Right cardiac atrium (tissue), 5 donors: ENCODE measurements at regions not wholly inside any gene's neighbourhood (a gene's known extent, or its start where the extent isn't known, plus 50 kb on each side); places are given as distances from the start of the nearest gene placed in this dataset.

Source experiments
- ATAC-seq, 2 donors: fragments of 200-7000 bp; cut with Tn5 transposase; one replicate each; pipeline versions ENCODE4 v1.8.0 to v1.9.1; 2020; ENCODE audit warnings: moderate library complexity in 2 of 2, mild to moderate bottlenecking in 1 of 2
- DNase-seq, 3 donors: peaks; one replicate each; pipeline ENCODE4 v3.0.0-alpha.2; 2020
- H3K27ac ChIP-seq: one replicate; pipeline ENCODE4 v1.5.1; 2013; ENCODE audit warnings: mild to moderate bottlenecking, low read length, control low read depth, moderate library complexity
- H3K27me3 ChIP-seq: one replicate; pipeline ENCODE4 v1.6.1; 2013; ENCODE audit not compliant: control insufficient read depth, insufficient read depth
- H3K4me1 ChIP-seq: one replicate; pipeline ENCODE4 v1.6.1; 2013; ENCODE audit warnings: low read length; ENCODE audit not compliant: control insufficient read depth, insufficient read depth
- H3K4me3 ChIP-seq: one replicate; pipeline ENCODE4 v1.5.1; 2013; ENCODE audit warnings: low read length, control low read depth
- H3K9me3 ChIP-seq: one replicate; pipeline ENCODE4 v1.6.1; 2013; ENCODE audit warnings: low read length; ENCODE audit not compliant: control insufficient read depth
- WGBS: extraction: QIAGEN DNeasy Blood & Tissue Kit; methylation state at CpG from one replicate; pipeline ENCODE4 v1.1.7; 2013; 5-methylcytosine and 5-hydroxymethylcytosine counted together
- intact Hi-C, 4 donors: fragments of 100-400 bp; cut with DNase I; formaldehyde crosslinking; loops; one replicate each; pipeline versions ENCODE4 v1.11.0 to v1.14.0; 2022 to 2023
- donor health status: healthy with polysubstance abuse.
- donor health status: DM: no; HTN: yes; CAD: no.
- donor health status: DM: no; HTN: no; CAD: no.
- donor health status: DM: no; HTN: yes; CAD: no; lungs with severe emphysema.
- donor health status: DM: yes; HTN: yes; CAD: no.

DNA sequence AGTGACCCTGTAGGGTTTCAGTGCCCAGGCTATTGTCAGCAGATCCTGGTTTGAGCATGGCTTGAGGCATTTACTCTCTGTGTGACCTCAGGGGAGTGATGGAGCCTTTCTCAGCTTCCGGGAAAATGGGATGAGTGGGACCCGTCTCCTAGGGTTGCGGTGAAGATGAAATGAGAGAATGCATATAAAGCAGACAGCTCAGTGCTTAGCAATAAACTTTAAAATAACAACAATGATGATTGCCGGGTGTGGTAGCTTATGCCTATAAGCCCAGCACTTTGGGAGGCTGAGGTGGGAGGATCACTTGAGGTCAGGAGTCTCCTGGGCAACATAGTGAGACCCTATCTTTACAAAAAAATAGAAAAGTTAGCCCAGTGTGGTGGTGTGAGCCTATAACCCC is 106.0 kb upstream of the MTHFD1L start:
- DNase-seq (no peak), ATAC-seq (no peak)
- no peaks in the 10 kb centered on the region for H3K27me3 ChIP-seq
- H3K4me3 ChIP-seq = no peak overlapping the region
- H3K9me3 ChIP-seq = no peaks in the 10 kb centered on the region
- intact Hi-C loops = no loop called here
- H3K27ac ChIP-seq = no peak overlapping the region
- no peaks in the 10 kb centered on the region for H3K4me1 ChIP-seq
- WGBS = 88% methylated on average over 4 of the region's 4 CpGs

DNA sequence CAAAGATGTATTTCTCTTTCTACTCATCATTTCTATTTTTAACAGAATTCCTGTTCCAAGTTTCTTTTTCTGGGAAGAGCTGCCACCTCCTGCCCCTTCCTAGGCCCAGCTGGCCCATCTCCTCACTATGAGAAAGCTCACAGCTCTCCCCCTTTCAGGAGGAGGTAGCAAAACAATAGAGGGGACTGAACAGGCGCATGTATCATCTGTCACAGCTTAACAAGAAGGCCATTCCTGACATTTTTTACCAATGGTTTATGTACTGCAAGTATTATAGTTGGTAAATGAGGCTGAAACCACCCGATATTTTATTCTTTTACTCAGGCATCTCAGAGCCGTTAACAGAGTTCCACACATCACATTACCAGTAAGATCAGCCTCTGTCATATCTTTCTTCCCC is 103.7 kb upstream of the MTHFD1L start:
- 85% methylated on average over 3 of the region's 3 CpGs for WGBS
- ATAC-seq (no peak), DNase-seq (no peak)

DNA sequence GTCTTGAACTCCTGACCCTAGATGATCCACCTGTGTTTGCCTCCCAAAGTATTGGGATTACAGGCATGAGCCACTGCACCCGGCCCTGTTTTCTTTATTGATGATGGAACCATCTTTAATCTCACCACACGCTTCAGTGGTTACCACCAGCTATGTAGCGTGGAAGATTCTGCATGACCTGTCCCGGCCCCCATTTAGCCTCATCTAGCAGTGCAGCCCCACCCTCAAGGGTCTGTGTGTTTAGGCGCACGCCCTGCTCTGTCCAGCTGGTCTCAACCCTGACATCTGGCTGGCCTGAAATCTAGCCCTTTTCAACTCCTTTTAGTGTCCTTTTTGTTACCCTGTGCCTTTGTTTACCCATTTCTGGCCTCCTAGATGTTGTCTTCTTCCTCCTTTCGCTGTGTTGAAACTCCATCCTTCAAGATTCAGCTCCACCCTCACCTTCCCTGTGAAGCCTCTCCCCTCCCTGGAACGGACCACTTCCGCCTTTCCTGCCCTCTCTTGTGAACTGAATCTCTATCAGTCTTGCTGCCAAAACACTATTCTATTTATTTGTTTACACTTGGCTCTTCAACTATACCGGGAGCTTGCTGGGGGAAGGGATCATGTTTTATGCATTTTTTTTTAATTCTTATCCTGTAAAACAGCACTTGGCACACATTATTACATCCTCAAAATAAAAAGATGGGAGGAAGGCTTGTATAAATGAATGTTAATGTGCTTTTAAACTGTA is 101.0 kb upstream of the MTHFD1L start:
- Histone ChIP-seq H3K27me3 (no peaks in the 10 kb centered on the region), H3K4me3 (no peak overlapping the region), H3K4me1 (no peaks in the 10 kb centered on the region), H3K9me3 (no peaks in the 10 kb centered on the region), H3K27ac (no peak overlapping the region)
- ATAC-seq (no peak), DNase-seq (peak in 1 of 3 donors; percentile 7)
- intact Hi-C loops = no loop called here
- WGBS = 80% methylated on average over 10 of the region's 10 CpGs

More for the DNA sequence above, 103.7 kb upstream of the MTHFD1L start:
- Histone ChIP-seq H3K9me3 (no peaks in the 10 kb centered on the region), H3K27me3 (no peaks in the 10 kb centered on the region), H3K4me3 (no peak overlapping the region), H3K27ac (no peak overlapping the region), H3K4me1 (no peaks in the 10 kb centered on the region)
- intact Hi-C loops = no loop called here

DNA sequence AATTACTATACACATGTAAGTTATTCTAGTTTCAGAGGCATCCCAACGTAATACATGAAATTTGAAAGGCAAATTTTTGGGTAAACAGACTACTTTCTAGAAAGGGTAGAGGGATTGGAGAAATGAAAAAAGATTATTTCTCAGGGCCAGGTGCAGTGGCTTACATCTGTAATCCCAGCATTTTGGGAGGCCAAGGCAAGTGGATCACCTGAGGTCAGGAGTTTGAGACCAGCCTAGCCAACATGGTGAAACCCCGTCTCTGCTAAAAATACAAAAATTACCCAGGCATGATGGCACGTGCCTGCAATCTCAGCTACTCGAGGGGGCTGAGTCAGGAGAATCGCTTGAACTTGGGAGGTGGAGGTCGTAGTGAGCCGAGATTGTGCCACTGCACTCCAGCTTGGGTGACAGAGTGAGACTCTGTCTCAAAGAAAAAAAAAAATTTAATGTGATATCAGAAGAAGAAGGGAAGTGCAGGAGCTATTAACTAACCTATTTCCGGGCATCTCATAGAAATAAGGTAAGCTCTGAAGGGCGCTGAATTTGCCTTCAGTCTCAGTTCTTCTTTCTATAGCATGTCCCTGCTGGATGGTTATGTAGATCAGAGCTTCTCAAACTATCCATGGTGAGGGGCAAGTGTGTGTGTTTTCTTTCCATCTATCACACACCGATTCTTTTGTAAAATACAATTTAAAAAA is 100.3 kb upstream of the MTHFD1L start:
- Histone ChIP-seq H3K9me3 (no peaks in the 10 kb centered on the region), H3K4me1 (no peaks in the 10 kb centered on the region), H3K4me3 (no peak overlapping the region), H3K27me3 (no peaks in the 10 kb centered on the region), H3K27ac (no peak overlapping the region)
- intact Hi-C loops = no loop called here
- ATAC-seq (no peak), DNase-seq (no peak)
- WGBS = 54% methylated on average over 10 of the region's 10 CpGs

DNA sequence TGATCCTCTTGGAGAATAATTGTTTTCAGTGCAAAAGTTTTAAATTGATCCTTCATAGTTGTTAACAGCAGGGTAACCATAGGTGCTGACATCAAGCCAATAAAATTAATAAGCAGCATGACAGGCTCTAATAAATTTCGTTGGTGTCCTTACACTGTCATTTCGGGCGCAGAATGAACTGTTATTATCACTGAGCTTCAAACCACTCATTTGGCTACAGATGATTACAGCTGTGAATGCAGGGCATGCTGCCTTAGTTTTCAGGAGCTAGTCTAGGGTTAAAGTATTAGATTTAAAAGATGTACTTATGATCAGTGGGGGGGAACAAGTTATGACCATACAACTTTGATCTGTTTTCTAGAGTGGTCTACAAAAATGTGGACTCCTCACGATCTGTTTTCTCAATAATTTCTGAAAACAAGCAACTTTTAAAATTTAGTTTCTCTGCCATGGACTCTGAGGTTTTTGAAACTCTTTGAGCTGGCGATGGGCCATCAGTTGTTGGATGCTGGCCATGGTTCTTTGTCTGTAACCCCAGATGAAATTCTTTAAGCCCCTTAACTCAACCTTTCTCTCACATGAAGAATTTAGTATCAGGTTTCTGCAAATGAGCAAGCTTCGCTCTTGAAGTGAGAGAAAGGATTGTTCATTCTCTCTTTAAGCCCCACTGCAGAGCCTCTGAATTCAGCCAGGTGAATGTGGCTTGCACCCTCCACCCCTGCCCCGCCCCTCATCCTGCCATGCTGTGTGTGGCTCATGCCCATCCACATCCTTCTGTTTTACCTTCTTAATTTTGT is 99.1 kb upstream of the MTHFD1L start:
- intact Hi-C loops = no loop called here
- Histone ChIP-seq H3K4me3 (no peak overlapping the region), H3K27ac (no peak overlapping the region), H3K27me3 (no peaks in the 10 kb centered on the region), H3K4me1 (peaks cover 2% of the 10 kb centered on the region), H3K9me3 (no peaks in the 10 kb centered on the region)
- no peak for ATAC-seq
- DNase-seq = peak; percentile 22 to 81 (median 71)
- 48% methylated on average over 7 of the region's 7 CpGs for WGBS

DNA sequence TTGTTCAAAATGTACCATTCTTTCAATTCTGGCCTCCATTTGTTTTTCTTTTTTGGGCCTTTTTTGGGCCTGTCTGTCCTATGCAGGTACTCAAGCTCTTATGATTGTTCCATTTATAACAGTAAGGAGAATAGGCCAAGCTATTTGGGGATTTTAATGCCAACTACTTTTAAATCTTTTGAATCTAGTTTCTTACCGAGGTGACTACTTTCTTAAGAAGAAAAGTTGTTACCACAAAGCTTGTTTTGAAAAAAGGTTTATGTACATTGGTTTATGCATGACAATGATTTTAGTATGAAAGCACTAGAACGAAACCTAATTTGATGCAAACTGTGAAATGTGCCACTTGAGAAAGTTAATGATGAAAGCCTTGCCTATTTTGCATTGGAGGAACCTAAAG is 98.3 kb upstream of the MTHFD1L start:
- Histone ChIP-seq H3K9me3 (no peaks in the 10 kb centered on the region), H3K27ac (no peak overlapping the region), H3K27me3 (no peaks in the 10 kb centered on the region), H3K4me3 (no peak overlapping the region), H3K4me1 (peaks cover 2% of the 10 kb centered on the region)
- ATAC-seq (no peak), DNase-seq (no peak)
- intact Hi-C loops = no loop called here
- WGBS = 57% methylated on average over 2 of the region's 2 CpGs

DNA sequence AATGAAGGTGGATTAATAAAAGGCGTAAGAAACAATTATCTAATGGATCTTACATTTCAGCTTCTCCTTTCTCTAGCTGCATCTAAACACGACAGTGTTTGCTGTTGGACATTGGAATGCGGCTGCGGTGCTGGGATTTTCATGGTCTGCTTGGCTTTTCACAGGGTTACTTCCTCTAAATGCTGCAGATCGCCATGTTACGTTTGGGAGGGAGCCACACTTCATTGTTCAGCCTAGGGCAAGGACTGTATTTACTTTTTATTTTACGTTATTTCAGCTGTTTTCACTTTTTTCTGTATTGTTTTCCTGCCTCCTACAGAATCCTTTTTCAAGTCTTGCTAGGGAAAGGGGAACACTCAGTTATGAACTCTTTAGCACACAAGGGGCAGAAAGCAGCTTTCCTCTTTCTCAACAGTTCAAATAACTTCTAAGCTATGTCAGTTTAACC is 97.9 kb upstream of the MTHFD1L start:
- DNase-seq (peak in 2 of 3 donors; percentile 17 to 47), ATAC-seq (peak; percentile 51 to 79)
- peaks cover 2% of the 10 kb centered on the region for H3K4me1 ChIP-seq
- no peaks in the 10 kb centered on the region for H3K9me3 ChIP-seq
- H3K4me3 ChIP-seq = no peak overlapping the region
- no peaks in the 10 kb centered on the region for H3K27me3 ChIP-seq
- intact Hi-C loops = no loop called here
- WGBS = 27% methylated on average over 7 of the region's 7 CpGs
- H3K27ac ChIP-seq = no peak overlapping the region

DNA sequence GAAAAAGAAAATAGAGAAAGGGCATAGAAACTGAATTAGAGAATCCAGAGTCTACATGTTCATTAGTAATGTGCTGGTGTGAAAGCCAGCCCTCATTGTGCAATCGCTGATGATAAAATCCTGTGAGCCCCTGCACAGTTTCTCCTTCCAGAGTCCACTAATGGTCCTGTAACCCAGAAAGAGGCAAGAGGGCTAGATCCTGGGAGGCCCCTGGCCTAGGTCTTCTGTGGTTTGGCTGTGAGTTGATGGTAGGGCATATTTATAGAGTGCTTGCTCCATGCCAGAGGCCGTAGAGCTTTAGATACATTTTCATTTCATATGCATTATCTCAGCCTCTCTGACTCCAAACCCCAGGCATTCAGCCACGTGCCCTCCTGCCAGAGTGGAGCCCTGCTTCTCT is 94.9 kb upstream of the MTHFD1L start:
- H3K27me3 ChIP-seq = no peaks in the 10 kb centered on the region
- 59% methylated on average over 3 of the region's 3 CpGs for WGBS
- H3K27ac ChIP-seq = no peak overlapping the region
- no peak overlapping the region for H3K4me3 ChIP-seq
- H3K9me3 ChIP-seq = no peaks in the 10 kb centered on the region
- intact Hi-C loops = no loop called here
- ATAC-seq = peak; percentile 23 to 47
- peaks cover 2% of the 10 kb centered on the region for H3K4me1 ChIP-seq
- DNase-seq = peak in 2 of 3 donors; percentile 24 to 41

DNA sequence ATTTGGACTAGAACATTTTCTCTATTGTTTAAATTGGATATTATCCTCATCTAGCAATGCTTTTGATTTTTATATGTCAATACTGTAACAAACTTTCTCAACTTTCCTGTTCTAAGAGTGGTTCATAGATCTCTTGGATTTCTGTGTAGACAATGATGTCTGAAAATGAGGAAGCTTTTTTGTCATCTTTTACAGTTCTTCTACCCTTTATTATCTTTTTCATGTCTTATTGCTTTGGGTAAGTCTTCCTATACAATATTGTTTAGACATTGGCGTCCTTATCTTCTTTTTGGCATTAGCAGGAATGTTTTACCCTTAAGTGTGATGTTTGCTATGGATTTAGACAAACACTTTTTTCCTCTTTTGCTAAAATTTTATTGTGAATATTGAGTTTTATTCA is 91.5 kb upstream of the MTHFD1L start:
- 38% methylated on average over 1 of the region's 1 CpG for WGBS
- no peak for DNase-seq
- intact Hi-C loops = no loop called here
- H3K4me3 ChIP-seq = no peak overlapping the region
- H3K9me3 ChIP-seq = no peaks in the 10 kb centered on the region
- no peak overlapping the region for H3K27ac ChIP-seq
- H3K27me3 ChIP-seq = no peaks in the 10 kb centered on the region
- peaks cover 2% of the 10 kb centered on the region for H3K4me1 ChIP-seq
- no peak for ATAC-seq

DNA sequence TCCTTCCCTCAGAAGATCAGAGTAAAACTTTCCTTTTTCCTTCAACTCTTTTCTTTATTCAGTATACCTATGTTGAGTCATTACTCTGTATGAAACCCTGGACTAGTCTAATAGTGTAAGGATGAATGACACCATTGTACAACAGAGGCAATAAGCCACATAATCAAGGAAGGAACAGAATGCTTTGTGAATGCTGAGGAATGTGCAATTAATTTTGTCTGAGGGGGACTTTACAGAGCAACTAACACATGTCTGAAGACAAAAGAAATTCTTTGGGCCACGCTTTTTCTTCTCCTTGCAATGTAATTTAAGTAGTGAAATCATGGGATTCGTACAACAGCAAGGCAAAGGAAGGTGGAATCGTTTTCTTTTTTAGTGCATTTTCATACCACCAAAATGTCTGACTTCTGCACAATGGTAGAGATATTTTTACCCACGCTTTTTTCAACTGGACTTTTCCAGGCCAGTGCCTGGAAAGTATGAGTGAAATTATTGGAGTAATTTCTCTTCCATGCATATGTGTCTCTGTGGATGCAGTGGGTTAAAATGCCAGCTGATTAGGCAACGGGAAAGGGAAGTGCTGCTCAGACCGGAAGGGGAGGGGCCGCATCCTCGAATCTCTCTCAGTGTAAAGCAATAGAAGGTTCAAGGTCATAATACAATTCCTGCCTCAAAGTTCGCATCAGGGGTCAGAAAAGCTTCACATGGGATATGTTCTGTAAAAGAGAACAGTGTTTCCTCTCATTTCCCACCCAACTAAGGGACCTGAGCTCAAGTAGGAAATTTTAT is 89.9 kb upstream of the MTHFD1L start:
- H3K9me3 ChIP-seq = no peaks in the 10 kb centered on the region
- DNase-seq = peak in 2 of 3 donors; percentile 55 to 74
- intact Hi-C loops = no loop called here
- H3K27me3 ChIP-seq = no peaks in the 10 kb centered on the region
- peaks cover 2% of the 10 kb centered on the region for H3K4me1 ChIP-seq
- peak in 1 of 2 donors; percentile 85 for ATAC-seq
- WGBS = 44% methylated on average over 9 of the region's 9 CpGs
- H3K4me3 ChIP-seq = no peak overlapping the region
- no peak overlapping the region for H3K27ac ChIP-seq
